Nephron (organoid): ENCODE measurements at regions not wholly inside any gene's neighbourhood (a gene's known extent, or its start where the extent isn't known, plus 50 kb on each side); places are given as distances from the start of the nearest gene placed in this dataset.

ENCODE experiments used
- H3K27ac Mint-ChIP-seq, 3 experiments: 2 replicates each; pipeline ENCODE4 v1.8.0; 2020; ENCODE audit warnings: mixed read lengths in 3 of 3, mild to moderate bottlenecking in 2 of 3, moderate library complexity in 1 of 3
- H3K27me3 Mint-ChIP-seq: 2 replicates; pipeline ENCODE4 v1.8.0; 2021; ENCODE audit warnings: low read depth, mild to moderate bottlenecking, moderate library complexity, mixed read lengths
- H3K36me3 Mint-ChIP-seq: 2 replicates; pipeline ENCODE4 v1.8.0; 2020; ENCODE audit warnings: low read depth, mixed read lengths
- H3K4me1 Mint-ChIP-seq: 2 replicates; pipeline ENCODE4 v1.8.0; 2020; ENCODE audit warnings: mixed read lengths
- H3K4me3 Mint-ChIP-seq, 3 experiments: 2 replicates each; pipeline ENCODE4 v1.8.0; 2020; ENCODE audit warnings: mild to moderate bottlenecking in 3 of 3, mixed read lengths in 3 of 3, moderate library complexity in 2 of 3
- H3K9me3 Mint-ChIP-seq: 2 replicates; pipeline ENCODE4 v1.8.0; 2020; ENCODE audit warnings: mixed read lengths
- CTCF ChIP-seq, 3 experiments: fragments of 200-600 bp; sonication (generic); IDR thresholded peaks; one replicate each; pipeline ENCODE4 v1.5.0; 2021; ENCODE audit warnings: antibody characterized with exemption in 3 of 3; ENCODE audit not compliant: unreplicated experiment in 3 of 3

- Mint-ChIP-seq H3K9me3 (peaks cover 2% of the 10 kb centered on the region), H3K27me3 (no peaks in the 10 kb centered on the region), H3K36me3 (no peaks in the 10 kb centered on the region), H3K4me1 (no peaks in the 10 kb centered on the region), H3K27ac (no peak overlapping the region), H3K4me3 (no peak overlapping the region)
- TF ChIP-seq CTCF (IDR thresholded peaks at IDR 0.05; ENCODE audit: unreplicated experiment in 3 of 3) = no peak
These were observed 280.3 kb downstream of the HACE1 start for GRCh38 chr6:104579310-104579863.

DNA sequence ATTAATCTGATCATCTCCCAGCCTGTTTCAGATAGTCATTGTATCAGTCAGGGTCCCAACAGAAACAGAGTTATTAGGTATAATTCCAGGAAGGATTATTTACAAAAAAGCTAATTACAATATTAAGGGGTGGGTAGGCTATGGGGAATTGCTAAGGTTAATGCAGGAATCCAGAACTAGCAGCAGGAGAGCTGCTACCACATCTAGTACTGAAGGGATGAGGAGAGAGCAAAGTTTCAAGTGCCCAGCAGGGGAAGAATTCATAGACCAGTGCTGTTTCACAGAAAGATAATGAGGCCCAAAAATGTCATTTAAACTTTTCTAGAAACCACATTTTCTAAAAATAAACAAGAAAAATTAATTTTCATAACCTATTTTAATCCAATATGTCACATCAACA, 284.2 kb downstream of the HACE1 start:
- Mint-ChIP-seq H3K27ac (no peak overlapping the region), H3K36me3 (no peaks in the 10 kb centered on the region), H3K4me3 (no peak overlapping the region), H3K4me1 (no peaks in the 10 kb centered on the region), H3K9me3 (peaks cover 2% of the 10 kb centered on the region), H3K27me3 (no peaks in the 10 kb centered on the region)
- no peak for TF ChIP-seq CTCF (IDR thresholded peaks at IDR 0.05; ENCODE audit: unreplicated experiment in 3 of 3)

GRCh38 chr6:104574135-104574750, 285.5 kb downstream of the HACE1 start:
- Mint-ChIP-seq H3K27ac (no peak overlapping the region), H3K4me1 (no peaks in the 10 kb centered on the region), H3K36me3 (no peaks in the 10 kb centered on the region), H3K9me3 (no peaks in the 10 kb centered on the region), H3K4me3 (no peak overlapping the region), H3K27me3 (no peaks in the 10 kb centered on the region)
- no peak for TF ChIP-seq CTCF (IDR thresholded peaks at IDR 0.05; ENCODE audit: unreplicated experiment in 3 of 3)

DNA sequence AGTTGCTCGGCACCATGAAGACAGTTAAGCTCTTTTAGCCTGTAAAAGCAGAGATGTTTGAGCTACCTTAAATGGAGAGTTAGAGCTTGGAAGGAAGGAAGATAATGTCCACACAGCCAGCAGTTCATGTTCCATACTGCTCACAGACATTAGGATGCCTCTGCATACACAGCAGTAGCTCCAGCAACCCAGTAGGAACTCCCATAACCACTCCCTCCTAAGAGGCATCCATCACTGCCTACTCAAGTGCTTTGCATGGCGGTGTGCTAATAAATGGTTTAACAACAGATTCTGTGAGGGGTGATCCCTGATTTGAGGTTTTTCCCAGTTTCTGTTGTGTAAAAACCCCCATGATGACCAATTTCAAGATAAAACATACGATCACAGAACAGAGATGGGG, 286.4 kb downstream of the HACE1 start:
- Mint-ChIP-seq H3K36me3 (no peaks in the 10 kb centered on the region), H3K4me3 (no peak overlapping the region), H3K27me3 (no peaks in the 10 kb centered on the region), H3K9me3 (no peaks in the 10 kb centered on the region), H3K27ac (no peak overlapping the region), H3K4me1 (no peaks in the 10 kb centered on the region)
- no peak for TF ChIP-seq CTCF (IDR thresholded peaks at IDR 0.05; ENCODE audit: unreplicated experiment in 3 of 3)

DNA sequence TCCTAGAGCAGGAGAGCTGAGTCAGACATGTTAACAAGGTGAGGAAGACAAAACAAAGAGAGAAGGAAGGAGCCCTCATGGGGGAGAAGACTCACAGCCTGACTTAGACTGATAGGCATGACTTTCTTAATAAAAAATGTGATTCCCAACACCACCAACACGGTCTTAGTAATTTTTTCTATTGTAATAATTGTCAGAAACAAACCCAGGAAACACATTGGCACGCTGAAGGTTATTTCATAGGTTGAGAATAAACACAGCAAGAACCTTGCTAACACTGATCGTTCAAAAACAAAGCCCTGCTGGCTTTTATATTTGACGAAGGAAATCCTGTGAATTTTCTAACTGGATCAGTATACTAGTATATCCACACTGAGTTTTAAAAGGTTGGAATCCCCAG, 286.8 kb downstream of the HACE1 start:
- Mint-ChIP-seq H3K9me3 (no peaks in the 10 kb centered on the region), H3K27me3 (no peaks in the 10 kb centered on the region), H3K36me3 (no peaks in the 10 kb centered on the region), H3K4me1 (no peaks in the 10 kb centered on the region), H3K27ac (no peak overlapping the region), H3K4me3 (no peak overlapping the region)
- no peak for TF ChIP-seq CTCF (IDR thresholded peaks at IDR 0.05; ENCODE audit: unreplicated experiment in 3 of 3)

GRCh38 chr6:104566411-104566810, 293.3 kb downstream of the HACE1 start:
- no peak overlapping the region for H3K27ac Mint-ChIP-seq
- no peaks in the 10 kb centered on the region for H3K4me1 Mint-ChIP-seq
- TF ChIP-seq CTCF (IDR thresholded peaks at IDR 0.05; ENCODE audit: unreplicated experiment in 3 of 3) = no peak
- H3K4me3 Mint-ChIP-seq = no peak overlapping the region
- no peaks in the 10 kb centered on the region for H3K9me3 Mint-ChIP-seq
- H3K27me3 Mint-ChIP-seq = no peaks in the 10 kb centered on the region
- H3K36me3 Mint-ChIP-seq = no peaks in the 10 kb centered on the region
